ENCODE measurements at regions not wholly inside any gene's neighbourhood (a gene's known extent, or its start where the extent isn't known, plus 50 kb on each side); places are given as distances from the start of the nearest gene placed in this dataset.

DNA sequence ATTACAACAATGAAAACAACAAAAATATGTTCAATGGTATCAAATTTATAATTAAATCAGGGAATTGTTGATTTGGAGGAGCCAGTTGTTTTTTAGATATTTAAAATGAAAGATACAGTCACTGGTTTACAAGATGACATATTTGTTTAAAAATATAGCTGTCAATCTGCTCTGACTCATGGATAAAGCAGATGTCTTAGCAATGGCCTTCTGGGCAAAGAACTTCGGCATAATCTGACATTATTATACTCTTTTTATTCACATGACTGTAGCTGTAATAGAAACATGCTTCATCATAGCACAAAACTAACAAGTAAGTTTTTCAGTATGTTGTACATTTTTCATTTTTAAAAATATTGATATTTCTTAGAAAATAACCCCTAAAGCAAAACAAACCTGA, 267.4 kb downstream of the CENPW start:
- TF ChIP-seq, protein P1, sequence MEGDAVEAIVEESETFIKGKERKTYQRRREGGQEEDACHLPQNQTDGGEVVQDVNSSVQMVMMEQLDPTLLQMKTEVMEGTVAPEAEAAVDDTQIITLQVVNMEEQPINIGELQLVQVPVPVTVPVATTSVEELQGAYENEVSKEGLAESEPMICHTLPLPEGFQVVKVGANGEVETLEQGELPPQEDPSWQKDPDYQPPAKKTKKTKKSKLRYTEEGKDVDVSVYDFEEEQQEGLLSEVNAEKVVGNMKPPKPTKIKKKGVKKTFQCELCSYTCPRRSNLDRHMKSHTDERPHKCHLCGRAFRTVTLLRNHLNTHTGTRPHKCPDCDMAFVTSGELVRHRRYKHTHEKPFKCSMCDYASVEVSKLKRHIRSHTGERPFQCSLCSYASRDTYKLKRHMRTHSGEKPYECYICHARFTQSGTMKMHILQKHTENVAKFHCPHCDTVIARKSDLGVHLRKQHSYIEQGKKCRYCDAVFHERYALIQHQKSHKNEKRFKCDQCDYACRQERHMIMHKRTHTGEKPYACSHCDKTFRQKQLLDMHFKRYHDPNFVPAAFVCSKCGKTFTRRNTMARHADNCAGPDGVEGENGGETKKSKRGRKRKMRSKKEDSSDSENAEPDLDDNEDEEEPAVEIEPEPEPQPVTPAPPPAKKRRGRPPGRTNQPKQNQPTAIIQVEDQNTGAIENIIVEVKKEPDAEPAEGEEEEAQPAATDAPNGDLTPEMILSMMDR (IDR thresholded peaks at IDR 0.05 in 8 of 11, conservative IDR thresholded peaks at IDR 0.05 in 3 of 11) = no peak
- no peak for TF ChIP-seq POLR2A (IDR thresholded peaks at IDR 0.05)

Measured in spleen (tissue), 7 donors.